HEK293 (cell line): ENCODE measurements at regions not wholly inside any gene's neighbourhood (a gene's known extent, or its start where the extent isn't known, plus 50 kb on each side); places are given as distances from the start of the nearest gene placed in this dataset.

ENCODE experiments used
- CTCF ChIA-PET: fragments of 350-600 bp; formaldehyde crosslinking; extraction: SDS; loops from one replicate; lab custom pipeline; 2021; ENCODE audit warnings: antibody characterized with exemption; lab: Yijun Ruan, JAX
- POLR2A ChIA-PET: fragments of 300-600 bp; formaldehyde crosslinking; extraction: SDS; loops from one replicate; lab custom pipeline; 2020; ENCODE audit warnings: antibody characterized with exemption, inconsistent platforms; lab: Yijun Ruan, JAX
- H3K27ac ChIP-seq: fragments of 200-500 bp; sonication (Bioruptor generic); 2 replicates; pipeline ENCODE4 v1.5.1; 2014; ENCODE audit warnings: low read depth, low read length, control low read depth, inconsistent platforms; ENCODE audit errors: extremely low read depth
- H3K36me3 ChIP-seq, 2 experiments: fragments of 200-500 bp in 1 of 2; sonication (Bioruptor generic) in 1 of 2; 1 replicate in 1 of 2; 2 replicates in 1 of 2; pipeline ENCODE4 v1.5.1; 2014 to 2017; ENCODE audit warnings: inconsistent platforms in 2 of 2, low read length in 2 of 2; ENCODE audit not compliant: control insufficient read depth in 2 of 2, insufficient read depth in 1 of 2
- H3K4me1 ChIP-seq: fragments of 200-500 bp; sonication (Bioruptor generic); 2 replicates; pipeline ENCODE4 v1.5.1; 2014; ENCODE audit warnings: mild to moderate bottlenecking, low read length, inconsistent platforms; ENCODE audit not compliant: control insufficient read depth, insufficient read depth
- H3K4me3 ChIP-seq: 2 replicates; pipeline ENCODE4 v1.5.1; 2011; ENCODE audit warnings: low read depth, mild to moderate bottlenecking, control low read depth, low read length, moderate library complexity
- H3K9me3 ChIP-seq: fragments of 200-500 bp; sonication (Bioruptor generic); 2 replicates; pipeline ENCODE4 v1.5.1; 2014; ENCODE audit warnings: low read depth, low read length, inconsistent platforms; ENCODE audit not compliant: control insufficient read depth, insufficient read depth
- BCL11B ChIP-seq: fragments of 450-650 bp; formaldehyde crosslinking; IDR thresholded peaks from 2 replicates; pipeline ENCODE4 v1.5.1; 2016; ENCODE audit warnings: low read depth, missing biosample characterization, missing genetic modification characterization
- HOXC10 ChIP-seq: sonication (generic); formaldehyde crosslinking; IDR thresholded peaks from 2 replicates; pipeline ENCODE4 v1.8.1; 2023; ENCODE audit warnings: mild to moderate bottlenecking, missing genetic modification reagents
- IKZF3 ChIP-seq: fragments of 450-650 bp; IDR thresholded peaks from 2 replicates; pipeline ENCODE4 v1.5.0; 2018; ENCODE audit warnings: missing biosample characterization, mild to moderate bottlenecking, missing genetic modification characterization, moderate library complexity
- KLF8 ChIP-seq: fragments of 450-650 bp; formaldehyde crosslinking; IDR thresholded peaks from 2 replicates; pipeline ENCODE4 v1.5.1; 2016; ENCODE audit warnings: missing biosample characterization, missing genetic modification characterization
- KLF9 ChIP-seq: fragments of 450-650 bp; formaldehyde crosslinking; IDR thresholded peaks from 2 replicates; pipeline ENCODE4 v1.5.1; 2016; ENCODE audit warnings: missing biosample characterization, missing genetic modification characterization, low read depth
- PATZ1 ChIP-seq: fragments of 450-650 bp; formaldehyde crosslinking; IDR thresholded peaks from 2 replicates; pipeline ENCODE4 v1.5.1; 2016; ENCODE audit warnings: missing biosample characterization, missing genetic modification characterization
- SETDB1 ChIP-seq: IDR thresholded peaks from one replicate; pipeline ENCODE4 v1.6.1; 2017; ENCODE audit warnings: mild to moderate bottlenecking, low read length, moderate library complexity, mixed read lengths; ENCODE audit not compliant: insufficient read length
- SP2 ChIP-seq: fragments of 450-650 bp; formaldehyde crosslinking; IDR thresholded peaks from 2 replicates; pipeline ENCODE4 v1.5.1; 2016; ENCODE audit warnings: missing biosample characterization, missing genetic modification characterization
- SP7 ChIP-seq: fragments of 450-650 bp; formaldehyde crosslinking; IDR thresholded peaks from 2 replicates; pipeline ENCODE4 v1.5.1; 2016; ENCODE audit warnings: missing biosample characterization, missing genetic modification characterization
- YY2 ChIP-seq: fragments of 450-650 bp; formaldehyde crosslinking; IDR thresholded peaks from 2 replicates; pipeline ENCODE4 v1.5.1; 2016; ENCODE audit warnings: missing biosample characterization, missing genetic modification characterization
- ZBTB48 ChIP-seq: fragments of 450-650 bp; formaldehyde crosslinking; IDR thresholded peaks from 2 replicates; pipeline ENCODE4 v1.5.1; 2016; ENCODE audit warnings: missing biosample characterization, missing genetic modification characterization
- ZBTB7A ChIP-seq: fragments of 450-650 bp; formaldehyde crosslinking; IDR thresholded peaks from 2 replicates; pipeline ENCODE4 v1.5.1; 2016; ENCODE audit warnings: low read depth, missing biosample characterization, missing genetic modification characterization
- ZIC2 ChIP-seq: fragments of 450-650 bp; formaldehyde crosslinking; IDR thresholded peaks from 2 replicates; pipeline ENCODE4 v1.5.1; 2016; ENCODE audit warnings: missing biosample characterization, missing genetic modification characterization
- ZNF114 ChIP-seq: fragments of 450-650 bp; formaldehyde crosslinking; IDR thresholded peaks from 2 replicates; pipeline ENCODE4 v1.5.0; 2017; ENCODE audit warnings: missing biosample characterization, missing genetic modification characterization
- ZNF146 ChIP-seq: fragments of 450-650 bp; formaldehyde crosslinking; IDR thresholded peaks from 2 replicates; pipeline ENCODE4 v1.5.1; 2016; ENCODE audit warnings: missing biosample characterization, missing genetic modification characterization
- ZNF157 ChIP-seq: fragments of 450-650 bp; formaldehyde crosslinking; IDR thresholded peaks from 2 replicates; pipeline ENCODE4 v1.5.1; 2016; ENCODE audit warnings: missing biosample characterization, missing genetic modification characterization
- ZNF16 ChIP-seq: fragments of 450-650 bp; formaldehyde crosslinking; IDR thresholded peaks from 2 replicates; pipeline ENCODE4 v1.5.1; 2016; ENCODE audit warnings: low read depth, missing biosample characterization, missing genetic modification characterization
- ZNF184 ChIP-seq: fragments of 450-650 bp; IDR thresholded peaks from 2 replicates; pipeline ENCODE4 v1.5.1; 2018; ENCODE audit warnings: missing biosample characterization, mild to moderate bottlenecking, missing genetic modification characterization
- ZNF221 ChIP-seq: fragments of 450-650 bp; formaldehyde crosslinking; IDR thresholded peaks from 2 replicates; pipeline ENCODE4 v1.5.1; 2017; ENCODE audit warnings: missing biosample characterization, missing genetic modification characterization, borderline replicate concordance
- ZNF23 ChIP-seq: fragments of 450-650 bp; formaldehyde crosslinking; IDR thresholded peaks from 2 replicates; pipeline ENCODE4 v1.5.1; 2016; ENCODE audit warnings: missing biosample characterization, missing genetic modification characterization, borderline replicate concordance
- ZNF248 ChIP-seq: fragments of 450-650 bp; formaldehyde crosslinking; IDR thresholded peaks from 2 replicates; pipeline ENCODE4 v1.5.1; 2017; ENCODE audit warnings: missing biosample characterization, missing genetic modification characterization
- ZNF280C ChIP-seq: fragments of 450-650 bp; formaldehyde crosslinking; IDR thresholded peaks from 2 replicates; pipeline ENCODE4 v1.5.1; 2016; ENCODE audit warnings: missing biosample characterization, missing genetic modification characterization
- ZNF341 ChIP-seq: fragments of 450-650 bp; formaldehyde crosslinking; IDR thresholded peaks from 2 replicates; pipeline ENCODE4; 2016; ENCODE audit warnings: low read depth, missing biosample characterization, missing genetic modification characterization
- ZNF350 ChIP-seq: fragments of 450-650 bp; formaldehyde crosslinking; IDR thresholded peaks from 2 replicates; pipeline ENCODE4 v1.5.0; 2017; ENCODE audit warnings: missing biosample characterization, mild to moderate bottlenecking, missing genetic modification characterization
- ZNF488 ChIP-seq: fragments of 450-650 bp; formaldehyde crosslinking; IDR thresholded peaks from 2 replicates; pipeline ENCODE4 v1.5.1; 2016; ENCODE audit warnings: missing biosample characterization, missing genetic modification characterization
- ZNF501 ChIP-seq: fragments of 450-650 bp; formaldehyde crosslinking; IDR thresholded peaks from 2 replicates; pipeline ENCODE4 v1.5.1; 2016; ENCODE audit warnings: missing biosample characterization, missing genetic modification characterization
- ZNF544 ChIP-seq: fragments of 450-650 bp; formaldehyde crosslinking; IDR thresholded peaks from 2 replicates; pipeline ENCODE4 v1.5.0; 2017; ENCODE audit warnings: missing biosample characterization, missing genetic modification characterization
- ZNF561 ChIP-seq: fragments of 450-650 bp; IDR thresholded peaks from 2 replicates; pipeline ENCODE4 v1.5.1; 2018; ENCODE audit warnings: missing biosample characterization, missing genetic modification characterization, borderline replicate concordance
- ZNF571 ChIP-seq: fragments of 450-650 bp; formaldehyde crosslinking; IDR thresholded peaks from 2 replicates; pipeline ENCODE4 v1.5.0; 2017; ENCODE audit warnings: missing biosample characterization, missing genetic modification characterization
- ZNF629 ChIP-seq: fragments of 450-650 bp; formaldehyde crosslinking; IDR thresholded peaks from 2 replicates; pipeline ENCODE4 v1.5.1; 2017; ENCODE audit warnings: missing biosample characterization, missing genetic modification characterization
- ZNF791 ChIP-seq: fragments of 450-650 bp; formaldehyde crosslinking; IDR thresholded peaks from 2 replicates; pipeline ENCODE4 v1.5.1; 2016; ENCODE audit warnings: missing biosample characterization, missing genetic modification characterization

GRCh38 chr15:66939451-66940023, 125.9 kb upstream of the SMAD3 start (continued):
- no peak for TF ChIP-seq HOXC10
- no peak for TF ChIP-seq SP2 (tag by site-specific recombination)
- TF ChIP-seq, all 188 proteins: peak for 0

GRCh38 chr15:66940368-66940767, 125.0 kb upstream of the SMAD3 start:
- ChIA-PET POLR2A (no interaction called here), CTCF (interaction anchor here (0.5 to 2.3 kb wide), 3 partner anchors 26 to 411 kb away, joined by 3 to 7 read pairs (median 3); no protein-coding TSS in a partner anchor)
- TF ChIP-seq ZNF571 (tag by site-specific recombination), result no peak
- TF ChIP-seq ZBTB7A (tag by site-specific recombination), result no peak
- TF ChIP-seq ZNF280C (tag by site-specific recombination), result no peak
- no peak for TF ChIP-seq ZNF157 (tag by site-specific recombination)
- no peak for TF ChIP-seq ZNF629 (tag by site-specific recombination)
- no peak for TF ChIP-seq SETDB1
- no peak for TF ChIP-seq ZNF341
- no peak for TF ChIP-seq ZNF146 (tag by site-specific recombination)
- TF ChIP-seq IKZF3, result no peak
- TF ChIP-seq ZIC2, result no peak
- TF ChIP-seq ZNF16 (tag by site-specific recombination), result no peak
- no peak for TF ChIP-seq ZNF791 (tag by site-specific recombination)
- TF ChIP-seq ZNF488 (tag by site-specific recombination), result no peak
- no peak for TF ChIP-seq ZBTB48 (tag by site-specific recombination)
- TF ChIP-seq ZNF544 (tag by site-specific recombination), result no peak
- no peak for TF ChIP-seq YY2 (tag by site-specific recombination)
- no peak for TF ChIP-seq SP7
- TF ChIP-seq ZNF350 (tag by site-specific recombination), result no peak
- H3K4me3 ChIP-seq, result no peak overlapping the region
- H3K27ac ChIP-seq, result no peak overlapping the region
- H3K9me3 ChIP-seq, result no peaks in the 10 kb centered on the region
- no peaks in the 10 kb centered on the region for H3K36me3 ChIP-seq
- no peaks in the 10 kb centered on the region for H3K4me1 ChIP-seq

GRCh38 chr15:66941108-66941711, 124.2 kb upstream of the SMAD3 start:
- H3K27ac ChIP-seq, result no peak overlapping the region
- H3K36me3 ChIP-seq, result no peaks in the 10 kb centered on the region
- no peak overlapping the region for H3K4me3 ChIP-seq
- ChIA-PET CTCF (interaction anchor here (0.8 kb wide), 1 partner anchor 895 kb away, joined by 3 read pairs; no protein-coding TSS in a partner anchor), POLR2A (interaction anchor here (0.7 kb wide), 1 partner anchor 125 kb away, joined by 3 read pairs; the partner anchor contains the start of gene SMAD3)
- H3K4me1 ChIP-seq, result no peaks in the 10 kb centered on the region
- no peaks in the 10 kb centered on the region for H3K9me3 ChIP-seq
- TF ChIP-seq ZNF341, result no peak
- TF ChIP-seq ZNF16 (tag by site-specific recombination), result no peak
- no peak for TF ChIP-seq ZNF23
- TF ChIP-seq ZNF221 (tag by site-specific recombination), result no peak
- TF ChIP-seq ZNF184 (tag by site-specific recombination), result no peak
- TF ChIP-seq PATZ1 (tag by site-specific recombination), result no peak
- no peak for TF ChIP-seq ZNF114 (tag by site-specific recombination)
- TF ChIP-seq ZNF501, result no peak
- TF ChIP-seq KLF8 (tag by site-specific recombination), result no peak
- no peak for TF ChIP-seq KLF9 (tag by site-specific recombination)
- no peak for TF ChIP-seq ZIC2
- TF ChIP-seq BCL11B, result no peak
- no peak for TF ChIP-seq ZNF561 (tag by site-specific recombination)
- TF ChIP-seq ZNF248, result no peak
